ENCODE measurements at regions not wholly inside any gene's neighbourhood (a gene's known extent, or its start where the extent isn't known, plus 50 kb on each side); places are given as distances from the start of the nearest gene placed in this dataset.
"Not testable (repeated sequence)": the region's sequence is repeated elsewhere in the genome, so short reads cannot be mapped to it uniquely, and the experiment has no call there.

DNA sequence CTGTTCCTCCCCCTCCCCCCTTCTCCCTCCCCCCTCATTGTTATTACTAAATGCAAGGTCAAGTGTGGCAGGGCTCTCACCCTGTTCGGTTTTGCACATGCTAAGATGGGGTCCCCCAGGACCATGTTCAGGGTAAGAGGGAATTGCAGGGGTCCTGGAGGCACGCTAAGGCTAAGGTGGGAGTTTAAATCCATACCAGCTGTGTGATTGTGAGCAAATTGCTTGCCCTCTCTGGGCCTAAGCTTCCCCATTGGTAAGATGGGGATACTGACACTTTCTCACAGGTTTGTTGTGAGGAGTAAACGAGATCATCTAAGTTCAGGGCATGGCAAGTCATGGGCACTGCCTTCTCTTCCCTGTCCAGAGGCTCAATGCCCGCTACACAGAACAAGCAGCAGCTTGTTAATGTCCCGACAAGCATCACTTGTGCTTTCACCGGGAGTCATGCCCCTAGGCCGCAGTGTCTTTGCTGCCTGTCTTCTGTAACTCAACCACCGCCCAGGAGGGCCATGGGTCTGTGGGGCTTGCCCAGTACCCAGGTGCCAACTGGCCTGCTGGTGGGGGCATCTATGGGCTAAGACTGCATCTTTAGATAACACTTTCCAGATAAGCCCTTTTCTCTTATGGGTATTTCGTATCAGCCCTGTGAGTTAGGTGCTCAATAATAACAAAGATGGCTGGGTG lies 279.1 kb downstream of the MYCN start:
- peaks cover 6 to 8% of the 10 kb centered on the region in 2 donors for H3K27me3 Mint-ChIP-seq
- no peaks in the 10 kb centered on the region for H3K36me3 Mint-ChIP-seq
- no peak overlapping the region for H3K27ac Mint-ChIP-seq
- no peaks in the 10 kb centered on the region for H3K9me3 Mint-ChIP-seq
- no peak for ATAC-seq
- no peak for DNase-seq (ENCODE audit: low spot score)
- no peak overlapping the region for H3K4me3 Mint-ChIP-seq
- H3K4me1 Mint-ChIP-seq (ENCODE audit: low read depth in 2 of 2) = no peaks in the 10 kb centered on the region

DNA sequence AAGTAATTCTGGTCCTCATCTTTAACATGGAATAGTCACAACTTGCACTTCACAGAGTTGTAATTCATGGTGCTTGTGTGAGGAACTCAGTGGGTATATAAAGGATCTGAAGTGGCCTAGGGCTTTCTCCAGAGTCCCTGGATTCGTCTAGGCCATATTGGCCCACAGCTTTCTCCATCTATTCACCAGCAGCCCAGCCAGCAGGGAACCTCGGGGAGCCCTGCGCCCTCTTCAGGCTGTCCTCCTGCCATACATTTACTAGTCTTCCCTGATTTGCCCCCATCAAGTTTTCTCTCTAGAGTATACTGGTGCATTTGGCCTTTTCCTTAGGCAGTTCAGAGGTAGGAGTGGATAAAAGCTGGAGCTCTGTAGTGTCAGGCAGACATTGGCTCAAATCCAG lies 278.3 kb downstream of the MYCN start:
- H3K9me3 Mint-ChIP-seq = no peaks in the 10 kb centered on the region
- DNase-seq (ENCODE audit: low spot score) (no peak), ATAC-seq (no peak)
- peaks cover 6 to 8% of the 10 kb centered on the region in 2 donors for H3K27me3 Mint-ChIP-seq
- no peaks in the 10 kb centered on the region for H3K4me1 Mint-ChIP-seq (ENCODE audit: low read depth in 2 of 2)
- H3K4me3 Mint-ChIP-seq = no peak overlapping the region
- H3K27ac Mint-ChIP-seq = no peak overlapping the region
- no peaks in the 10 kb centered on the region for H3K36me3 Mint-ChIP-seq

DNA sequence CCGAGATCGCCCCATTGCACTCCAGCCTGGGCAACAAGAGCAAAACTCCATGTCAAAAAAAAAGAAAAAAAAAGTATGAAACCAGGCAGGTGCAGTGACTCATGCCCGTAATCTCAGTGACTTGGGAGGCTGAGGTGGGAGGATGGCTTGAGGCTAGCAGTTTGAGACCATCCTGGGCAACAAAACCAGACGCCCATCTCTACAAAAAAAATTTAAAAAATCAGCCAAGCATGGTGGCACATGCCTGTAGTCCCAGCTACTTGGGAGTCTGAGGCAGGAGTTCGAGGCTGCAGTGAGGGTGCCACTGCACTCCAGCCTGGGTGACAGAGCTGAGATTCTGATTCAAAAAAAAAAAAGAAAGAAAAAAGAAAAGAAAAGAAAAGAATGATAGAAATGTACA lies 277.8 kb downstream of the MYCN start:
- H3K36me3 Mint-ChIP-seq = no peaks in the 10 kb centered on the region
- ATAC-seq (no peak), DNase-seq (ENCODE audit: low spot score) (no peak)
- no peak overlapping the region for H3K27ac Mint-ChIP-seq
- H3K27me3 Mint-ChIP-seq = peaks cover 6 to 8% of the 10 kb centered on the region in 2 donors
- no peak overlapping the region for H3K4me3 Mint-ChIP-seq
- H3K4me1 Mint-ChIP-seq (ENCODE audit: low read depth in 2 of 2) = no peaks in the 10 kb centered on the region
- no peaks in the 10 kb centered on the region for H3K9me3 Mint-ChIP-seq

DNA sequence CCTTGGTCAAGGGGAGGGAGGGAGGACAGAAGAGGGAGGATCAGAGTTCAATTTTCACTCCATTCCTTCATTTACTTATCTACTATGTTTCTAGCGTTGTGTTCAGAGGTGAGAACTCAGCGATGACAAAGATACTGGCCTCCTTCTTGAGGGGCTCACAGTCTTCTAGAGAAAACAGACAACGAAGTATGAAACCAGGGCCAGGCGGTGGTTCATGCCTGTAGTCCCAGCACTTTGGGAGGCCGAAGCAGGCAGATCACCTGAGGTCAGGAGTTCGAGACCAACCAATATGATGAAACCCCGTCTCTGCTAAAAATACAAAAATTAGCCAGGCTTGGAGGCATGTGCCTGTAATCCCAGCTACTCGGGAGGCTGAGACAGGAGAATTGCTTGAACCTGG lies 277.4 kb downstream of the MYCN start:
- not testable (repeated sequence) for ATAC-seq; H3K27me3 Mint-ChIP-seq; H3K4me3 Mint-ChIP-seq; H3K4me1 Mint-ChIP-seq (ENCODE audit: low read depth in 2 of 2); H3K9me3 Mint-ChIP-seq; H3K36me3 Mint-ChIP-seq; DNase-seq (ENCODE audit: low spot score); H3K27ac Mint-ChIP-seq

DNA sequence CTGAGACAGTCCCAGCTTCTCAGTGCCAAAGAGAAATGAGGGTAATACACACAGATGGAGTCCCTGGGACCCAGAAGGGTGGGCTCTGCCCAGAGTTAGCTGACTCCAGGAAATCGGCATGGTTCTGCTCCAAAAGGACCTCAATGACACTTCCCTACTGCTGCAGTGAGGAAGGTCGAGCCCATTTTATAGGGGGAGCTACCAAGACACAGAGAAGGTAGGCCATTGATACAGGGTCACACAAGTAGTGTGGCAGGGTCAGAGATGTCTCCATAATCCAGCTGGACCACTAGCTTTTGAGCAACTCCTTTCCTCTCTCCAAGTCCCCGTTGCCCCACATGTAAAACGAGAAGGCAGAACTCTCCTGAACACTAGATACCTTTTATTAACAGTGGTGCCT lies 276.9 kb downstream of the MYCN start:
- ATAC-seq = no peak
- no peaks in the 10 kb centered on the region for H3K9me3 Mint-ChIP-seq
- no peaks in the 10 kb centered on the region for H3K36me3 Mint-ChIP-seq
- DNase-seq (ENCODE audit: low spot score) = no peak
- H3K27ac Mint-ChIP-seq = no peak overlapping the region
- H3K4me1 Mint-ChIP-seq (ENCODE audit: low read depth in 2 of 2) = no peaks in the 10 kb centered on the region
- H3K4me3 Mint-ChIP-seq = no peak overlapping the region
- H3K27me3 Mint-ChIP-seq = peaks cover 6 to 8% of the 10 kb centered on the region in 2 donors

DNA sequence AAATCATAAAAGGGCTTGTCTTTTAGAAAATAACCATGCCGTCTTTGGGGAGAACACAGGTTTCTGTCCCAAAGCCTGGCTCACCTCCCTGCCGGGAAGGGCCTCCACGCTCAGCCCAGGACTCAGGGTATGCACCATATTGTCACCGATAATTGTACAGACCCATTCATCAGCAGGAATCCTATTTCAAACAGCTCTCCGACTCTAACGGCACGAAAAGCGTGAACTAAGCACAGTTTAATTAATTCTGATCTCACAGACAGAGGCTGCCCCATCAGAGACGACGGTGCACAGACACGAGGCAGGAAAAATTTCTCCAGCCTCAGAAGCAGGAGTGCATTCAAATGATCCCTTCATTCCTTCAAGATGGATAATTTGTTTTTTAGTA lies 276.2 kb downstream of the MYCN start:
- H3K4me3 Mint-ChIP-seq = no peak overlapping the region
- no peaks in the 10 kb centered on the region for H3K9me3 Mint-ChIP-seq
- no peak overlapping the region for H3K27ac Mint-ChIP-seq
- DNase-seq (ENCODE audit: low spot score) (no peak), ATAC-seq (no peak)
- H3K36me3 Mint-ChIP-seq = no peaks in the 10 kb centered on the region
- H3K27me3 Mint-ChIP-seq = peaks cover 2 to 4% of the 10 kb centered on the region in 2 donors
- no peaks in the 10 kb centered on the region for H3K4me1 Mint-ChIP-seq (ENCODE audit: low read depth in 2 of 2)

DNA sequence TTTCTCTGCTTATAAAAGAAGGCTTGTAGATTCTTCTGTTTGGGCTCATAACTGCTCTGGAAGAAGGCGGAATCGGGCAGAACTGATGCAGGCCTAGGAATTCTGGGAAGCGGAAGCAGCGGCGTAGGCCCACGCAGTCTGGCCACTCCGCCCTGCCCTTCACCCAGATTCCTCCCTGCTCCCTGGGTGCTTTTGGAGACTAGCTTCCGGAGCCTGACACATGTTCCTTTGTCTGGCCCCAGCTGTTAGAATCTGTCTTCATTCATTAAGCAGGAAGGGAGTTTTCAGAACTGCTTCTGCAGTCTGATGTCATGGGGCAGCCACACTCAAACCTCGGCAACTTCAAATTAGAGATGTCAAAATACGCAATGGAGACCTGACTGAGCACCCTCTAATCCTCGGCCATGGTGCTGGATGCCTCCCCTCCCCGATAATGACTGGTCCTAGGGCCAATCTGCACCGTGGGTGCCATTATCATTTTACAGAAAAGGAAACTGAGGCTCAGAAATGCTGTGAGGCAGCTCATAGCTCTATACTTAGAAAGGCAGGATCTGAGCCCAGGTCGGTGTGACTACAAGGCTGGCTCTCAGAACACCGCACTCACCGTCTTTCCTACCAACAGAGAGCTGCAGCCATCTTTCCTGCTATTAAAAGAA lies 275.7 kb downstream of the MYCN start:
- DNase-seq (ENCODE audit: low spot score) (no peak), ATAC-seq (no peak)
- H3K36me3 Mint-ChIP-seq = no peaks in the 10 kb centered on the region
- no peak overlapping the region for H3K4me3 Mint-ChIP-seq
- H3K27me3 Mint-ChIP-seq = peaks cover 0 to under 1% of the 10 kb centered on the region in 2 donors
- H3K4me1 Mint-ChIP-seq (ENCODE audit: low read depth in 2 of 2) = no peaks in the 10 kb centered on the region
- H3K27ac Mint-ChIP-seq = no peak overlapping the region
- H3K9me3 Mint-ChIP-seq = no peaks in the 10 kb centered on the region

DNA sequence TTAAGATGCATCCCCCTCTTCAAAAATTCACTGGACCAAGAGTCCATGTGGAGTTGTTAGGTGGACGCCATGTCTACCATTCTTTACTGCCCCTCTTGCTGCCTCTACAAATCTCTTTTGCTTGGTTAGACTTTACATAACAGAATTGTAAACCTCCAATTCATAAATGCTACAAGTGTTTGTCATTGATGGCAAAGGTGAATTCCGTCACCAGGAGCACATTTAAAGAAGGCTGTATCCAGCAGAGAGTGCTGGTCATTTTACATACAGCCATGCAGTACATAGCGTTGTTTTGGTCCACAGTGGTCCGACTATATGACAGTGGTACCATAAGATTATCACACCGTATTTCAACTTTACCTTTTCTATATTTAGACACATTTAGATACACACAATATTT lies 274.5 kb downstream of the MYCN start:
- H3K9me3 Mint-ChIP-seq = no peaks in the 10 kb centered on the region
- ATAC-seq = no peak
- H3K27me3 Mint-ChIP-seq = peaks cover 0 to 4% of the 10 kb centered on the region in 2 donors

DNA sequence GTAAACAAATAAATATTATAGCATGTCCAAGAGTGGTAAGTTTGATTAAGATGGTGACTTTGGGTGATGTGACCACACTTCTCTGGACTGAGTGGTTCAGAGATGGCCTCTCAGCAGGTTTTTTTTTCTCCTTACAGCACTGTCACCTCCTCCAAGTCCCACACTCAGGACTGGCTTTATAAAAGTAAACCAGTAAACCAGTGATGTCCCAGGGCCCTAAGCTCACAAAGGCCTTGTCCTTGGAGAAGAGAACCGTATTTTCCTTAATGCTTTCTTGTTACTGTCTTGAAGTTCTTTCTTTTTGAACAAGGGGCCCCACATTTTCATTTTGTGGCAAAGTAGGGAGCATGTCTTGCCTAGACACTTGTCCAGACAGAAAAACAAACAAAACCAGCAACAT lies 274.0 kb downstream of the MYCN start:
- no peaks in the 10 kb centered on the region for H3K36me3 Mint-ChIP-seq
- no peak overlapping the region for H3K4me3 Mint-ChIP-seq
- ATAC-seq = no peak
- H3K27ac Mint-ChIP-seq = no peak overlapping the region
- no peaks in the 10 kb centered on the region for H3K9me3 Mint-ChIP-seq
- peaks cover 0 to 4% of the 10 kb centered on the region in 2 donors for H3K27me3 Mint-ChIP-seq
- H3K4me1 Mint-ChIP-seq (ENCODE audit: low read depth in 2 of 2) = no peaks in the 10 kb centered on the region
- DNase-seq (ENCODE audit: low spot score) = no peak

More for the DNA sequence above, 274.5 kb downstream of the MYCN start:
- Mint-ChIP-seq H3K4me3 (no peak overlapping the region), H3K27ac (no peak overlapping the region), H3K36me3 (no peaks in the 10 kb centered on the region), H3K4me1 (ENCODE audit: low read depth in 2 of 2) (no peaks in the 10 kb centered on the region)
- DNase-seq (ENCODE audit: low spot score) = no peak

DNA sequence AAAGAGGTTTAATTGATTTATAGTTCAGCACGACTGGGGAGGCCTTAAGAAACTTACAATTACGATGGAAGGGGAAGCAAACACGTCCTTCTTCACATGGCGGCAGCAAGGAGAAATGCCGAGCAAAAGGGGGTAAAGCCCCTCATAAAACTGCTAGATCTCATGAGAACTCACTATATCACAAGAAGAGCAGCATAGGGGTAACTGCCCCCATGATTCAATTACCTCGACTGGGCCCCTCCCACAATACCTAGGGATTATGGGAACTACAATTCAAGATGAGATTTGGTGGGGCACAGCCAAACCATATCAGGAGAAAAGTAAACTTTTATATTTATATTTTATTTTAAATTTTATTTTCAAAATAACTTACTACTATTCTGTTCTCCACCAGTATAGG lies 272.0 kb downstream of the MYCN start:
- DNase-seq (ENCODE audit: low spot score) (no peak), ATAC-seq (no peak)
- no peaks in the 10 kb centered on the region for H3K4me1 Mint-ChIP-seq (ENCODE audit: low read depth in 2 of 2)
- no peak overlapping the region for H3K27ac Mint-ChIP-seq
- peaks cover 0 to 7% of the 10 kb centered on the region in 2 donors for H3K27me3 Mint-ChIP-seq
- H3K4me3 Mint-ChIP-seq = no peak overlapping the region
- H3K9me3 Mint-ChIP-seq = no peaks in the 10 kb centered on the region
- H3K36me3 Mint-ChIP-seq = no peaks in the 10 kb centered on the region

DNA sequence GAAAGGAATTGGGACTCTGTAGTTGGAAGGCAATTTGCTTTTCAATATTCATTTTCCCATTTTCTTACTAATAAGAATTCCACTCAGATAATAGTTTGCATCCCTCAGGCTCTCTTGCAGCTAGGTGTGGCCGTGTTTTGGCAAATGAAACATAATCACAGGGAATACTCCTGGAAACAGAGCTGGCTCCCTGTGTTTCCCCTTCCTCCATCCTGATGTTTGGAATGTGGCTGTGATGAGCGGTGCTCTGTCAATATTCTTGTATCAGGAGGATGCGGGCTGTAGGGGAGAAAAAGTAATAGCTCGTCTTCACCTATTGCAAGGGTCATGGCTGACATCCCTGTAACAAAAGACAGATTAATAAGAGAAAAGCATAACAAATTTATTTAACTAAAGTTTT lies 271.0 kb downstream of the MYCN start:
- H3K27ac Mint-ChIP-seq = no peak overlapping the region
- no peaks in the 10 kb centered on the region for H3K9me3 Mint-ChIP-seq
- H3K4me3 Mint-ChIP-seq = no peak overlapping the region
- no peaks in the 10 kb centered on the region for H3K36me3 Mint-ChIP-seq
- H3K4me1 Mint-ChIP-seq (ENCODE audit: low read depth in 2 of 2) = no peaks in the 10 kb centered on the region
- peaks cover 3 to 10% of the 10 kb centered on the region in 2 donors for H3K27me3 Mint-ChIP-seq
- DNase-seq (ENCODE audit: low spot score) = no peak
- ATAC-seq = no peak

DNA sequence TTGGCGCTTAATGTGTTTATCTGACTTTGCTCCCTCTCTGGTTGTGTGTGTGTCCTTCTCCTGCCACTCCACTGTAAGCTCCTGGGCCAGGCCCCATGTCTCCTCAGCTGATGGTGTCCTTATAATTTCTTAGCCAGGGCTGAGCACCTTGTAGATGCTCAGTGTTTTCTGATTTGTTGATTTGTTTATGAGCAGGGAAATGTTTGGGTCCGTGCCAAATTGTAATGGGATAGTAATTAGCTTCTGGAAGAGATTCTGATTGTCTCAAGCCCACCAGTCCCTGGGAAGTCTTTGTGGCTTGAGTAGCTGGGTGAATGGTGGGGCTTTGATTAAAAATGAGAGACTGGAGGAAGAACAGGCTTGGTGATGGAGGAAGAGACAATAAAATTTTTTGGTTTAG lies 270.5 kb downstream of the MYCN start:
- peaks cover 6 to 10% of the 10 kb centered on the region in 2 donors for H3K27me3 Mint-ChIP-seq
- H3K4me3 Mint-ChIP-seq = no peak overlapping the region
- no peaks in the 10 kb centered on the region for H3K36me3 Mint-ChIP-seq
- DNase-seq (ENCODE audit: low spot score) (no peak), ATAC-seq (no peak)
- no peak overlapping the region for H3K27ac Mint-ChIP-seq
- H3K9me3 Mint-ChIP-seq = no peaks in the 10 kb centered on the region
- H3K4me1 Mint-ChIP-seq (ENCODE audit: low read depth in 2 of 2) = no peaks in the 10 kb centered on the region

DNA sequence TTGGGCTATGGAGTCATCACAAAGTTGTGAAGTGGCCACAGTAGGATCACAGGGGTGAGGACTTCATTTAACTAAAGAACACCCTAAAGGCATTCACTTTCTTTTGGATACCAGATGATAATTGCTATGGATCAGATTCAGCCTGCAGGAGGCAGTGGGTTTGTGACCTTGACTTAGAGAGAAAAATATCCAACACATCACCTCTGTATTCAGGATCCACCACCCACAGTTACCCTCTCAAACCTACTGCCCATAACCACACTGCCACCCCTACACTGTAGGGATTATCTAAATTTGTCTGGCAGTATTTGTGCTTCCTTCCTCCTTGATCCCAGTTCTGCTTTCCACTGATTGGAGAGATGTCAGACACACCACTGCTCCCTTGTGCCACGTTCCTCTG lies 269.4 kb downstream of the MYCN start:
- H3K4me3 Mint-ChIP-seq = no peak overlapping the region
- DNase-seq (ENCODE audit: low spot score) (no peak), ATAC-seq (no peak)
- H3K27me3 Mint-ChIP-seq = peaks cover 6 to 10% of the 10 kb centered on the region in 2 donors
- no peak overlapping the region for H3K27ac Mint-ChIP-seq
- no peaks in the 10 kb centered on the region for H3K36me3 Mint-ChIP-seq
- no peaks in the 10 kb centered on the region for H3K4me1 Mint-ChIP-seq (ENCODE audit: low read depth in 2 of 2)
- H3K9me3 Mint-ChIP-seq = no peaks in the 10 kb centered on the region

DNA sequence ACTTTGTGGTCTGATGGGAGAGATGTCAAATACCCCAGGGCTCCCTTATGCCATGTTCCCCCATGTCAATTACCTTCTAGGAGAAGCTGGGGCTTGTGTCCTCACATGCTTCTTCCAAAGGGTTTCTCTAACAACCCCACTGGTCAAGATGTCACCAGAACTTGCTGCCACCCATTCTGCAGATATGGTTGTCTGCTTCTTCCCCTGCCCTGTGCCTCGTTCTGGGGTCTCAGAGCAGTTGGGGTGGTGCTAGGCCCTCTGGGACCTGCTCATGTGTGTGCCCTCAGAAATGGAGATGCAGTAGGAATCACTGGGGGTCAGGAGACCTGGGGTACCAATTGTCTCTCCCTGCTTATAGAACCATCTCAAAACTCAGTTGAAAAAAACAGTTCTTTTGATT lies 268.6 kb downstream of the MYCN start:
- no peaks in the 10 kb centered on the region for H3K36me3 Mint-ChIP-seq
- no peak overlapping the region for H3K27ac Mint-ChIP-seq

More for the DNA sequence above, 268.6 kb downstream of the MYCN start:
- Mint-ChIP-seq H3K9me3 (no peaks in the 10 kb centered on the region), H3K4me3 (no peak overlapping the region), H3K4me1 (ENCODE audit: low read depth in 2 of 2) (no peaks in the 10 kb centered on the region), H3K27me3 (peaks cover 6 to 10% of the 10 kb centered on the region in 2 donors)
- DNase-seq (ENCODE audit: low spot score) = no peak
- ATAC-seq = no peak
